T-helper 2 cell treated with Interferon-gamma antibody and Interleukin-4, amounts not matched to agents 100 ng/mL and 5 ng/mL, for 36 hours (primary cell): ENCODE measurements at regions not wholly inside any gene's neighbourhood (a gene's known extent, or its start where the extent isn't known, plus 50 kb on each side); places are given as distances from the start of the nearest gene placed in this dataset.

Experiments used
- intact Hi-C: fragments of 100-400 bp; cut with micrococcal nuclease; formaldehyde crosslinking; loops from one replicate; pipeline ENCODE4 v1.15.1; 2023

DNA sequence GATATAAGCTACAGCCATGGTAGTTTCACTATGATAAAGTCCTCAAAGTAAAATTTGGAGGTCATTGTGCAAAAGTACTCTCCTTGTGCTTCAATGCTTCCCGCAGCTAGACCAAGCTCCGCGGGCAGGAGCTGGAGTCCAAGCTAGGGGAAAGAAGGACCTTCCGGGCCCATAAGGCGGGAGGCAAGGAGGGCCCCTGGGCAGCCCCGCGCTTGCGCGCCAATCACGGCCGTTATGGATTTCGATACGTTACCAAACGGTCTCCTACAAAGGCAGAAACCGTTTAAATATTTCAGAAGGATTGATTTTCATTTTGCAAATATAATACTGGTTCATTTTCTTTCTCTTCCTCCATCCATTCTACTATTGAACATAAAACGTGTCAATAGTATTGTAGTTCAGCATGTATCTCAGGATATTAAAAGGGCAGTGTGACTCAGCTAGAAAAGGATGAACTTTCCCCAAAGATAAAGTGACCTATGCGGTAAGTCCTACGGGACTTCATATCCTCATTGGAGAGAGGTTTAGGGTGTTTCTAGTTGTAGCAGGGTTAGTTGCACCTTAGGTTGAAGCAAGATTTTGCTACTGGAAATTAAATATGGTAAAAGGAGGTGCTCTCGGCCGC is 128.0 kb downstream of the KIF20B start:
- intact Hi-C loops = no loop called here

DNA sequence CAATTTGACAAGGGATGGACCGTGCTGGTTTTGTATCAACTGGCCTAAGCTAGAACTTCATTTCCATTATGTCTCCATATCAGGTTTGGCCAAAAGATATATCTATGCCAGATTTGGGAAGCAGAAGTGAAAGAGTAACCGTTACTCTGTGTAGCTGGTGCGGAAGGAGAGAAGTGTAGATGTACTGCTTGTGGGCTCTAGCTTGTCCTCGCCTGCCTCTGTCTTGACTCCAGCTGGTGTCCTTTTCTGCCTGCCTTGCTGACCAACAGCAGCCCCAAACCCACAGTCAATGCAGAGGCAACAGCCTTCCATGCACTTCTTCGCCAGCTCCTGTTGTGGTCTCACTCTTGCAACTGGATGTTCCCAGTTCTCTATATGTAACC is 128.5 kb downstream of the KIF20B start:
- intact Hi-C loops = no loop called here

DNA sequence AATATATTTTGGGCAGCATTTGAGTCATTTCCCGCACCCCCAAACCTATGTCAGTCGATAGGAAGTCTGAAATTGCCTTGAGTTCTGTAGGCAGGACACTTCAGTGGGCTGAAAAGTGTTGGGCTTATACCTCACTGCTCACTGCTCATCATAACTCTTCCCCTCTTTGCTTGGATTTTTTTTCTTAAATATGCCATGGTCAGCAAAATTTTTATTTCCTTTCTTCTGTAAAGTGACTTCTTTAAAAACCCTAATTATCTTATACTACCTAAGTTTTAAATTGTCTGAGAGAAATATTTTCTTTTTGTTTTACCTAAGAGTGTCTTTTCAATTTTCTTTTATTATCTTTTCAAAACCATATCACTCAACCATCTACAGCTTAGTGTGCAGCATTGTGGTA is 129.2 kb downstream of the KIF20B start:
- intact Hi-C loops = no loop called here

DNA sequence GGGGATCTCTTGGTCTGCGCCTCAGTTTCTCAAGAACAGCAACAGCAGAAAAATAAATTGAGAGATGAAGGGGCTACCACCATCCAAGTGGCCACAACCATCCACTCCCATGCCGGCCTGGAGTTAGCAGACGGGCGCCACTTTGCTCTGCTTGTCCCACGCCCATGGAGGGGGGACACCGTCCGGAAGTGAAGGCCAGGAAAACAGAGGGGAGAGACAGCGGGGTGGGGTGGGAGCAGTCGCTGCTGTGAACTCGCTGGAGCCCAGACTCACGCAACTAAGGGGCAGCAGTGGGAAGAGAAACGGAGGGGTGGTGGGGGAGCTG is 135.4 kb downstream of the KIF20B start:
- intact Hi-C loops = no loop called here

DNA sequence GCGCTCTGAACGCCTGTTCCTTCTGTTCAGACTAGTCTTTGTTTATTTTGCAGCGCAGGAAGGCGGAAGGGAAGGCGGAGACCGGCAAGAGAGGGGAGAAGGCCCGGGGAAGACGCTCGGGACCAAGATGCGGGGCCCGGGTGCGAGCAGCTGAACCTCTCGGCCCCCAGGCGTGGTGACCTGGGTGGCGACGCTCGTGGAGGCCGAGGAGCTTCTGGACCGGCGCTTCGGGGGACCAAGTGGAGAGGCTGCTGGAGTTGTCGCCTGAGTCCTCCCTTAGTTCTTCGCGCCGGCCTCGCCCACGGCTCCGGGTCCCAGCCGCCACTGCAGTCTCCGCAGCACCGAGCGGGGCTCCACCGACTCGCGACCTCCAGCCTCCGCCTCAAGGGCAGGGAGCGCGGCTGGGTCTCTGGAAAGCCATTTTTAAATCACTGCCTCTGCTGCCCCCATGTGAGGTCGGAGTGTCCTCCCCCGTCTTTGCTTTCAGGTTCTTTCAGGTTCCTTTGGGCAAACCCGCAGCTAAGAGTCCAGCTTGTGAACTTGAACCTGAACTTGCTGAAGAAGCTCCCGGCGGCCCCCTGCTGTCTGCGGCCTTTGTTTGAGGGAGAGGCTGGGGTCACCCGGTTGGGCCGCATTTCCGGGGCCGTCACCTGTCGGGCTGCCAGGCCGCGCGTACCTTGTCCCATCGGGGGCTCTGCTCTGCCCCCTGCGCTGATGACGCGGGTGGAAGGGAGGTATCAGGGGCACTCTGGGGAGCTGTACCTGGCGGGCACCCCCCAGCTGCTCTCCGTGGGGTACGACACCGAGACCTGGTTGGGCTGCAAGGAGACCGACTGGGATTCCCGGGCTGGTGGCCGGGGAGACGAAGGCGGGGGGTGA is 136.0 kb downstream of the KIF20B start:
- intact Hi-C loops = no loop called here

DNA sequence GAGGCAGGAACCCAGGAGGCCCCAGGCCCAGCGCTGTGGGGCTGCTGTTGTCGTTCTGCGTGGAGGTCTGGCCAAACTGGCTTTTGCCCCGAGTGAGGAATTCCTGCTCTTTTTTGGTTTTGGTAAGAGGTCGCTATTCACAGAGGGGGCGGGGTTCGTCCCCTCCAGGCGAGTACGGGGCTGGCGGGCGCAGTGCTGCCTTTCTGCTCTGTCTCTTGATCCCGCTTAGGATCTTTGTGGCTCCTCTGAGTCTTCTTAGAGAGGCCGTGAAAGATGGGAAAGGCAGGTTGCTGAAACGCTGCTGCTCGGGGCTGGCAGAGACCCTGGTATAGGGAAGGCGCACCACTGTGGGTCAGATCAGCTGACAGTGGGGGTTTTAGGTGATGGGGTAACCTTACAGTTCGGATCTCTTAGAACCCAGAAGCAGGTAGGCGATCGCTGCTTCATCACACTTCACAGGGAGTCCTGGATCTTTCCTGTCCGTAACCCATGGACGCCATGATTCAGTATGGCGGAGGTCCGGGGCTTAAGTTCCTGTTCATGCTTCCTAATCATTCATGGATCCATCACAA is 136.7 kb downstream of the KIF20B start:
- intact Hi-C loops = no loop called here

DNA sequence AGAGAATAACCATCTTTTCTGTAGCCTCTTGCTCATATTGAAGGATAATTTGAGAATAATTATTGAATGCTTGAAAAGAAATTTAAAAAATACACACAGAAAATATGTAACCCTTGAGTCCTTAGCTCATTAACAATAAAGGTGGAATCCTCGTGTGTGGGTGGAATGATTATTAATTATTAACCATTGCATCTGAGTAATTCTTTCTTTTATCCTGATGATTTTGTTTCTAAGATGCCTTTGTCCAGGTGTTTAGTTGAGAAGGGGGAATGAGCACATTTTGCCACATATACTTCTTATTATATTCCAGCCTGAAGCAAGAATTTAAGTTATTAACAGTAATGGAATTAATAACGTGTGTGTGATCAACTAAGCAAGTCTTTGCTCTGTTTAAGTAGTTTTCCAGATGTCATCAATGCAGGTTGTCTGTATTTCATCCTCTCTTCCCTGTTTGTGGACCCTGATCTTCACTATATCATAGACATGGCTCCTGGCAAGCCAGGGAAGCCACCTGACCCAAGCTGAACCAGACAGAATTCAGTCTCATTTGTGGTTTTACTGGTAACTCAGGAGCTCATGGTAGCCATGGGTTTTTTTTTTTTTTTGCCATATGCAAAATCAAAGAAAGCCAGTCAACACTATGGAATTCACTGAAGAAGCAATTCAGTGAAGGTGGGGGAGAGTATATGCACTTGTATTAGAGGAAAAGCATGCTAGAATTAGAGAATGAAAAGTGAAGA is 144.3 kb downstream of the KIF20B start:
- intact Hi-C loops = no loop called here

DNA sequence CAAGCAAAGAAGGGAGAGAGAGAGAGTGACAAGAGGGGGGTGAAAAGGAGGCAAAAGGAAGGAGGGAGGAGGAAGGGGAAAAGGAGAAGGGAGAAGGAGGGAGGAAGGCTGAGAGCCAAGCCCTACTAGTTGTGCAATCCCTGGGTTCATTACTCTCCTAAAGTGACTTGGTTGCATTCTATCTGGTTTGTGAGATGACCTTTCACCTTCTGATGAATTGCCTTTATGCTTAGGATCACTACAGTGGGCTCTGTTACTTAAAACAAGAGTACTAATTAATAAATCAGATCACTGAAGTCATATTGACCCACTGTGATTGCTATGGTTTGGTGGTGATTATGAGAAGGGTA is 144.9 kb downstream of the KIF20B start:
- intact Hi-C loops = no loop called here

DNA sequence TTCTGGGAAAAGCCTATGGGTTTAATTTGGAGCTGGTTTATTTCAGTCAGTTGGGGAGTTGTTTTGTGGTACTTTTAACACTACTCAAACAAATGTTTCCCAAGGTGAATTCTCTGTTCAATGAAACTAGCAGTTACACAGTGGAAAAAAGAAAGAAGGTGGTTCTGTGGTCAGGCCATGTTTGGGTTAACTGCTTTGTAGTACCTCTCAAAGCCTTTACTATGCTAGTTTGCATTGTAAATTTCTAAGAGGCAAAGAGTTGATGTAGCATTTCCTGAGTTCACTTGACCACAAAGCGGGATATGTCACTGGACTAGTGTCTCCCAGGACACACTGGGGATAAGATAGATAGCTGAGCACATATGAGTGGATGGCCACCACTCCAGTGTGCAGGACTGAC is 145.4 kb downstream of the KIF20B start:
- intact Hi-C loops = no loop called here

DNA sequence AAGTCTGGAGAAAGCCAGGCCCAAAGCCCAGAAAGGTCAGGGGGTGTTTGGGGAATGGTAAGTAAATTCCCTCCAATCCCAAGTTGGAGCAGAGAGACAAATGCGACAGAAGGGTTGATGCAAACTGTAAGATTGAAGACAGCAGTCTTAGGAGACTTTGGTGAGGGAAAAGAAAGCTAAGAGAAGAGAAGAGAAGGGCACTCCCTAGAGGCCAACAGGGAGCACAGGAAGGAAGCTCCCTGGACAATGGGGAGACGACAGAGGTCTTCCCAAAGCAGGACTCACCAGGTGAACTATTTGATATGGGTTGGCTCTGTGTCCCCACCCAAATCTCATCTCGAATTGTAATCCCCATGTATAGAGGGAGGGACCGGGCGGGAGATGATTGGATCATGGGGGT is 151.5 kb downstream of the KIF20B start:
- intact Hi-C loops = no loop called here

DNA sequence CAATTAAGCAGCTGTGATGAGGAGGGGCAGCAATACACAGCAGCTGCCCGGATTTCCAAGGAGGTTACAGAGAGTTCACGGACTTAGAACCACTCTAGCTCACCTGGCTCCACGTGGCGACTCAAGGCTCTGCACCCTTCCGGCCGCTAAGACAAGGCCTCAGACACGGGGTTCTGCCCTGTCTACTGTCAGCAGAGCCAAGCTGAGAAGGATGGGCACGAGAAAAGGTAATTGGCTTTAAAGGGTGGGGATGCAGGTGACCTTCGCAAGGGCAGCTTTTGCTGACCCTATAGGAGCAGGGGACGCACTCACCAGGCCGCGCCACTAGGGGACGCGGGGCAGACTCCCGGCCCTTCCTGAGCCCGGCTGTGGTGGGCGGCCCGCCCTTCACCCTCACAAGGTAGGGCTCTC is 152.4 kb downstream of the KIF20B start:
- intact Hi-C loops = no loop called here

DNA sequence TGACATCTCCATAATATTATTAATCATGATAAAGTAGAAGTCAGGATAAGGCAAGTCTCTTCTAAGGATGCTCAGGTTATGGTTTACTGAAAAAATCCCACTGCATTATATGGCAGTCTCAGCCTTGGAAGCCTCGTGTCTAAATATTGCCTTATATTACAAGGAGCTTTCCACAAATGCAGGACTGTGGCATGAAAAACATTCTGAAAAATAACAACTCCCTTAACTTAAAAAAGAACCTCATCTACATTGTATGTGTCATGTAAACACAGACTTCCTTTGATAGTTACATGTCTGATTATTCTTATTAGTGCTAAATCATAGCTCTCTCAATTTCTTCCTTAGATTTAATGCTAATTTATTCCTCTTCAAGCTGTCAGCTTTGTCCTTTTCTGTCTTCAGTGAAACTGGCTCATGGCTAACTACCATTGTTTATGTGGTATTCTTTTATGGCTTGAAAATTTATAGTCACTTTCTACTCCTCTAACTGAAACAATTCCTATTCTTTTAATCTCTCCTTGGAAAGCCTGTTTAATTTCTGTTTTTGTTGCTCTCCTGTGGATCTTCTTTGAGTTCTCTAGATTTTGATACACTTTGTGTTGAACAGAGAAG is 156.1 kb downstream of the KIF20B start:
- intact Hi-C loops = no loop called here

DNA sequence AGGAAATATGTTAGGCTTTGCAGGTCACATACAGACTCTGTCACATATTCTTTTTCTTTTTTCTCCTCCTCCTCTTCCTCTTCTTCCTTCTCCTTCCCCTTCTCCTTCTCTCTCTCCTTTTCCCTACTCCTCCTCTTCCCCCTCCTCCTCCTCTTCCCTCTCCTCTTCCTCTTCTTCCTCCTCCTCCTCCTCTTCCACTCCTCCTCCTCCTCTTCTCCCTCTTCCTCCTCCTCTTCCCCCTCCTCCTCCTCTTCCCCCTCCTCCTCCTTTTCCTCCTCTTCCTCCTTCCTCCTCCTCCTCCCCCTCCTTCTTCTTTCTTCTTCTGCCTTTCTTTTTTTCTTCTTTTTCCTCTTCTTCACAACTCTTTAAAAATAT is 159.8 kb downstream of the KIF20B start:
- intact Hi-C loops = no loop called here

DNA sequence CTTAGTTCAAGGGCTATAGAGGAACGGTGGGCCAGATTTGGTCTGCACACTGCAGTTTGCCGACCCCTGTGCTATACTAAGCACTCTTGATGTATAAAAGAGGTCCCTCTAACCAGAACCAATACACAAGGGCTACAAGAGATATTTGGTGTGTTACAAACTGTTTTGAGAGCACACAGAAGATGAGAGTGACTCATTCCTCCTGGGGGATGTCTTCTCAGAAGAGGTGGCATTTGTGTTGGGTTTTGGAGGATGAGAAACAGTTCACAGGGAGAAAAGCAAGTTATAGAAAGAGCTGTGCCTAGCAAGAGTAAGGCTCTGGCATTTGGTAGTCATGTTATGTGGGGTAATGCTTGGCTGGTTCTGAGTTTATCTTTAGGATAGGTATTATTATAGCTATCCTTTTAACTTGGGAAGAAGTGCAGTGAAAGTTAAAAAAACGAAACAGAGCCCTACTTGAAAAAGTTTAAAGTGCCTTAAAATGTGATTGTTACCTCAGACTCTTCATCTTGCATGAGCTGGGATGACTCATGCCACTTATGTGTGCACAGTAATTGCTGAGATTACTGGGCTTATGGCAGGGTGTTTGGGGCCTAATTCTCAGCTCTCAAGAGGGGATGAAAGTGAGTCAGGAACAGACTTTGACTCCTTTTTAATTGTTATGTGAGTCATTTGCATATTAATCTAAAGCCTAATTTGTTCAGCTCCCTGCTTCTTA is 160.4 kb downstream of the KIF20B start:
- intact Hi-C loops = no loop called here

DNA sequence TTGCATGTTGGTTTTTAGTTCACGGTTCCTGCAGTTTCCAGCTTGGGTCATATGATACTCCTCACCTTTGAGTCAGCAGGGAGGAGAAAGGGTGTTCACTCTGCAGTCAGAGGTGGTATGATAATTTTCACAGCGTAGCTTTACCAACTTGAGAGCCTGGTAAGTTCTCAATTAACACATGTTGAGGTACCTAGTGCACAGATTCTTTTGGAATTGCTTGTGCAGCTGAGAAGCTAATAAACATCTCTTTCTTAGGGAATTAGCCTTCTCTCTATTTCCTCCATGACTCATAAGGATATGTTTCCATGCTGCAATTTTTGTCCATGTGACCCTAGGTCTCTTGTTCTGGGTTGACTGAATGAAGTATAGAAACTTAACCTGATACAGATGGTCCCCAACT is 166.6 kb downstream of the KIF20B start:
- intact Hi-C loops = no loop called here

DNA sequence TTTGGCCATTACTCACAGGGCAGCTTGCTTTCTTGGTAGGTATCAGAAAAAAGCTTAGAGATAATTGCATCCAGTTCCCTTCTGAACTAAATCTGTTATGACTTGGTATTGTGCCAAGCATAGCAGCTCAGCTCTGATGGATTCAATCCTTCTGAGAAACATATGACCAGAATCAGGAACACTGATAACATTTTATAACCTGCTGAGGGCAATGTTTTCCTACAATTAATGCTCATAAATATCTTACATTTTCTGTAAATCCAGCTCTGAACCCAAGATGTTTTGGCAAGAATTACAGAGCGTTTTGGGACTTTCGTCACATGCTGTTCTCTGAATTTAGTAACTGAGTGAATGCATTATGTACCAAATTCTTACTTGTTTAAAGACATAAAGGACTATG is 167.8 kb downstream of the KIF20B start:
- intact Hi-C loops = no loop called here

DNA sequence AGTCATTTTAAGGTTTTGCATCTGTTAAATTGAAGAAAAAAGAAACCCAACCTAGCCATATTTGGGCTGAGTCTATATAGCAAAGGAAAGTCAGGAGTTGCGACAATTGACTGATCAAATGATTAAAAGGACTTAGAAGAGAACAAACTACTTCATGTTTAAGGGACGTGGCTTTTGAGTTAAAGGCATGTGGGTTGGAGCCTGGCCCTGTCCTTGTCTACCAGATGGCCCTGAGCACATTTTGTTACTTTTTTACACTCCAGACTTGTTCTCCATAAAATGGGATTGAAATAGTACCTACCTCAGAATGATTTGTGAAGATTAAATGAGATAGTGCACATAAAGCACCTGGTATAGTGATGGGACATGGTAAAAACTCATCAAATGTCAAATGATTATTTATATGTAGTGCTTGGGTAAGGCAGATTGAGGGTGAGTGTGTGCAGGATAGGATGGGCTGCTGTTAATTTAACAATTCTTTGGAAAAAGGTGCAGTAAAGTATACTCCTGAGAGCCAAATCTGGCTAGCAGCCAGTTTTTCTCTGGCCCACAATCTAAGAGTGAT is 168.3 kb downstream of the KIF20B start:
- intact Hi-C loops = no loop called here

DNA sequence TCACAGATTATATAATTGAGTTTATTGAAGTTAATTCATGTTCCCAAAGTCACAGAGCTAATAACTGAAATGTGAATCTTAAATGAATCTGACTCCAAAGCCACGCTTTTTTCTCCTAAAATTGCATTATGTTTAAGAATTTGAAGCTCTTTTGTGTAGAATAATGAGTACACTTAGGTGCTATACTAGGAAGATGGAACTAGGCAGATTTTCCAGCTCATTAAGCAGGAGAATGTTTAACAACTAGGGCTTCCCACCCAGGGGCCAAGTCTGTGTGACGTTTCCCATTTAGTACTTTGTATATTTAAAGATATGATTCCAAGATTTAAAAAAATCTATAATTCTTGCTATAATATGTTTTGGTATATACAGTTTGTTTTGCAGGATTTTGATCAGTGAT is 169.5 kb downstream of the KIF20B start:
- intact Hi-C loops = no loop called here

DNA sequence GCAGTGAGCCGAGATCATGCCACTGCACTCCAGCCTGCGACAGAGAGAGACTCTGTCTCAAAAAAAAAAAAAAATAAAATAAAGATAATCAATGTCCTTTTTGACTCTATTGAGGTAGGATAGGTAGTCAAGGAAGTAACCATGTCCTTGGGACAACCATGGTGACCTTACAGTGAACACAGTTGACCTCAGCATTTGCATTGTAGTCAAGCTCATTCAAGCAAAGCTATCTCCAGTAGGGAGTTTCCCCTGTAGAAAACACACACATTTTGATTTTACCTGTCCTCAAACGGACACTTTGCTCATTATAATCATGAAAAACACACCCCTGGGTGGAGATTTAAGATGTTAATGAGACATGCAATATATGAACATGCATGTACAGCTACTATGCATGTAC is 171.7 kb downstream of the KIF20B start:
- intact Hi-C loops = no loop called here

DNA sequence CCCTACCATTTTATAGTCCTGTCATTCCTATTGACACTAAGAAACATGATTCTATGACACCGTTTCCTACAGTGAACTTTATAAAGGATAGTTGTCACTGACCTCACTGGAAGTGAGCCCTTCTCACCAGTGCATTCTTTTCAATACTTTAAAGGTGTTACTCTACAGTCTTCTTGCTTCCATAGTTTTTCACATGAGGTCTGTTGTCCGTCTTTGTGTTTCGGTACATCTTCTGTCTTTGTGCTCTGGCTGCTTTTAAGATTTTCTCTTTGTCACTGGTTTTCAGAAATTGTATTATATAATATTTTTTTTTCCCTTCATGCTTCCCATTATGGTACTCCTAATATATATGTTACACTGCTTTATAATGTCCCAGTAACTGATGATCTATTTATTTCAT is 174.2 kb downstream of the KIF20B start:
- intact Hi-C loops = no loop called here

DNA sequence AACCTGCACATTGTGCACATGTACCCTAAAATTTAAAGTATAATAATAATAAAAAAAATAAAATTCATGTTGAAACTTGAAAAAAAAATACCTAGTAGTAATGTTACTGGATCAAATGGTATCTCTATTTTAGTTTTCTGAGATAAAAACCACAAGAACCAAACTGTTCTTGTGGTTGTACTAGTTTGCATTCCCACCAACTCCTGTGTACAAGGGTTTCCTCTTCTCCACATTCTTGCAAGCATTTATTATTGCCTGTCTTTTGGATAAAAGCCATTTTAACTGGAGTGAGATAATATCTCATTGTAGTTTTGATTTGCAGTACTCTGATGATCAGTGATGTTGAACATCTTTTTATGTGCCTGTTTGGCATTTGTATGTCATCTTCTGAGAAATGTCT is 177.7 kb downstream of the KIF20B start:
- intact Hi-C loops = no loop called here
